Activated T-cell treated with anti-CD3 and anti-CD28 coated beads, Interleukin-2, amount 50 U/mL, for 24 hours (primary cell): ENCODE measurements at regions not wholly inside any gene's neighbourhood (a gene's known extent, or its start where the extent isn't known, plus 50 kb on each side); places are given as distances from the start of the nearest gene placed in this dataset.
"Not testable (repeated sequence)": the region's sequence is repeated elsewhere in the genome, so short reads cannot be mapped to it uniquely, and the experiment has no call there.

Experiments used
- DNase-seq: peaks from one replicate; pipeline ENCODE4 v3.0.0-alpha.2; 2020
- H3K27ac Mint-ChIP-seq: 2 replicates; pipeline ENCODE4 v1.8.0; 2020; ENCODE audit warnings: mild to moderate bottlenecking, mixed read lengths
- H3K27me3 Mint-ChIP-seq: 2 replicates; pipeline ENCODE4 v1.8.0; 2020; ENCODE audit warnings: mixed read lengths
- H3K36me3 Mint-ChIP-seq: 2 replicates; pipeline ENCODE4 v1.8.0; 2020; ENCODE audit warnings: low read depth, mixed read lengths
- H3K4me1 Mint-ChIP-seq: 2 replicates; pipeline ENCODE4 v1.8.0; 2020; ENCODE audit warnings: low read depth, mixed read lengths
- H3K4me3 Mint-ChIP-seq: 2 replicates; pipeline ENCODE4 v1.8.0; 2020; ENCODE audit warnings: mild to moderate bottlenecking, moderate library complexity, mixed read lengths
- H3K9me3 Mint-ChIP-seq: 2 replicates; pipeline ENCODE4 v1.8.0; 2020; ENCODE audit warnings: mixed read lengths

DNA sequence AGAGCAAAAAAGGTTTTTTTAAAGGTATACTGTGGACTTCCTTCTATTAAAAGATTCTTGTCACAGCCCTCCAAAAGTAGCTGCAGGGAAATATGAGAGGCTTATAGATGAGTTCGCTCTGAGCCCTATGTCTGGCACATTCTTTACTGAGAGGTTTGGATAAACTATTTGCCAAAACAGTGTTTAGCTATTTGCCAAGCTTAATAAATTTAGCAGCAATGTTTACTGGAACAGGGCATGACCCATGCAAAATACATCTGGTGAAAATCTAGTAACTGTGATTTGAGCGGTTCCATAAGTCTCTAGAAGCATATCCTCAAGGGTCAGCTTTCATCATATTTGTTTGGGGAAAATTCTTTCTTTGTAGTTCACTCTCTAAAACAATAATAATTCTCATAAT lies 1696.7 kb upstream of the PIK3C3 start:
- Mint-ChIP-seq H3K9me3 (peaks cover 27% of the 10 kb centered on the region), H3K27ac (no peak overlapping the region), H3K27me3 (no peaks in the 10 kb centered on the region), H3K4me1 (no peaks in the 10 kb centered on the region), H3K4me3 (no peak overlapping the region), H3K36me3 (no peaks in the 10 kb centered on the region)
- no peak for DNase-seq

DNA sequence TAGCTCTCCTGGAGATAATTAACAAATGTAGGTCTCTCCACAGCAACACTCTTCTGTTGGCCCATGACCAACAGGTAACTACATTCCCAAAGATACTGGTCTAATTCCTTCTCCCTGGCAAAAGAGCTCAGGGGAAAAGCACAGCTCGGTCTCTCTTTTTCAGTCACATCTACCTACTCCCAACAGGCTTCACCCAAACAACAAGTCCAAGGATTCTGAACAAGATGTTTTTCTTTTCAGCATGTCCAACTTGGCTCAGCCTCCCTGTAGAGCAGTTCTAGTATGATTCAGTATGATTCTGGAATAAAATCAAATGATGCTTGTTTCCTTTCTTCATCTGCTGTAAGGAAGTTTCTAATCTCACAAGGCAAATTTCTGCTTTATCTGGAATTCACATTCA lies 1704.8 kb upstream of the PIK3C3 start:
- Mint-ChIP-seq H3K36me3 (no peaks in the 10 kb centered on the region), H3K4me3 (no peak overlapping the region), H3K4me1 (no peaks in the 10 kb centered on the region), H3K27me3 (no peaks in the 10 kb centered on the region), H3K9me3 (peaks cover 18% of the 10 kb centered on the region), H3K27ac (no peak overlapping the region)
- DNase-seq: no peak

DNA sequence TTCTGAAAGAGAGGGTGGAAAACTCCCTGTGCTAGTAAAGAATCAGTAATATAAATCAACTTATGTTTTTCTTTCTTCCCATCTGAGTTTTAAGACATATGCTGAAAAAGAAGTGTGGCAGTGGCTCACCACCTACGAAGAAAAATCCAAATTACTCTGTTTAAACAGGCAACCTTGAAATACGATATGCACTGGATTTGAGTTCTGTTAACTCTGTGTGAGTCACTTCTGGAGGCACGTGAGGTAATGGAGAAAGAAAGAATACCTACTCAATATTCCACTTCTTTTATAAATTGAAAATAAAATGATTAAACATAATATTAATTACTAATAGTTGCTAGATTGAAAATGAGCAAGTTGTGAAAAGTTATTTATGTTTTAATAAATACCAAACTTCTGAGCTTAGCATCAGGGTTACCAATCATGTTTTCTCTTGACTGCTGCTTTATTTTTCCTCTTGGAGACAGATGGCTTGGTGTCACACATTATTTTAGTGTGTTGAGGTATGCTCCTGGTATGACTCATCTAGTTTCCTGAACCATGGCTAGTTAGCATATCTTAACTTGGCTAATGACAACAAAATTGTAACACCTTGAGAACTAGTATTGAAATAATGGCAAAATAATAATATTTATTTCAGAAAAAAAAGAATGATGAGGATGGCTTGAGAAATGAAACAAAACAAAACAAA lies 1705.5 kb upstream of the PIK3C3 start:
- H3K9me3 Mint-ChIP-seq: peaks cover 20% of the 10 kb centered on the region
- H3K4me3 Mint-ChIP-seq: no peak overlapping the region
- no peaks in the 10 kb centered on the region for H3K36me3 Mint-ChIP-seq
- no peak for DNase-seq
- H3K4me1 Mint-ChIP-seq: no peaks in the 10 kb centered on the region
- no peaks in the 10 kb centered on the region for H3K27me3 Mint-ChIP-seq
- no peak overlapping the region for H3K27ac Mint-ChIP-seq

DNA sequence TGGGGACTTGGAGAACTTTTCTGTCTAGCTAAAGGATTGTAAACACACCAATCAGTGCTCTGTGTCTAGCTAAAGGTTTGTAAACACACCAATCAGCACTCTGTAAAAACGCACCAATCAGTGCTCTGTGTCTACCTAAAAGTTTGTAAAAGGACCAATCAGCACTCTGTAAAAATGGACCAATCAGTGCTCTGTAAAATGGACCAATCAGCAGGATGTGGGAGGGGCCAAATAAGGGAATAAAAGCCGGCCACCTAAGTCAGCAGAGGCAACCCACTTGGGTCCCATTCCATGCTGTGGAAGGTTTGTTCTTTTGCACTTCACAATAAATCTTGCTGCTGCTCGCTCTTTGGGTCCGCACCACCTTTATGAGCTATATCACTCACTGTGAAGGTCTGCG lies 1709.4 kb upstream of the PIK3C3 start:
- not testable (repeated sequence) for H3K36me3 Mint-ChIP-seq, H3K4me1 Mint-ChIP-seq, H3K27me3 Mint-ChIP-seq, H3K27ac Mint-ChIP-seq, DNase-seq, H3K4me3 Mint-ChIP-seq
- peaks cover 11% of the 10 kb centered on the region for H3K9me3 Mint-ChIP-seq

DNA sequence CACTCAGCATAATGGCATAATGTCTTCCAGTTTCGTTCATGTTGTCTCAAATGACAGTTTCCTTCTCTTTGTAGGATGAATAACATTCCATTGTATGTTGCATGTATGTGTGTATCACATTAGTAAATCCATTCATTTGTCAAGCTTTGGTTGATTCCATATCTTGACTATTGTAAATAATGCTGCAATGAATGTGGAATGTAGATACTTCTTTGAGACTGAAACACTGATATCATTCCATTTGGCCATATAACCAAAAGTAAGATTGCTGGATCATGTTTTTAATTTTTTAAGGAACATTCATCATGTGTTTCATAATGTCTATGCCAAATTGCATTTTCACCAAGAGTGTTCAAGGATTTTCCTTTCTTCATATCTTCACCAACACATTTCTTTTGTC lies 1711.4 kb upstream of the PIK3C3 start:
- H3K4me1 Mint-ChIP-seq: no peaks in the 10 kb centered on the region
- no peaks in the 10 kb centered on the region for H3K27me3 Mint-ChIP-seq
- no peak overlapping the region for H3K27ac Mint-ChIP-seq
- peaks cover 15% of the 10 kb centered on the region for H3K9me3 Mint-ChIP-seq
- H3K36me3 Mint-ChIP-seq: no peaks in the 10 kb centered on the region
- no peak overlapping the region for H3K4me3 Mint-ChIP-seq
- no peak for DNase-seq

DNA sequence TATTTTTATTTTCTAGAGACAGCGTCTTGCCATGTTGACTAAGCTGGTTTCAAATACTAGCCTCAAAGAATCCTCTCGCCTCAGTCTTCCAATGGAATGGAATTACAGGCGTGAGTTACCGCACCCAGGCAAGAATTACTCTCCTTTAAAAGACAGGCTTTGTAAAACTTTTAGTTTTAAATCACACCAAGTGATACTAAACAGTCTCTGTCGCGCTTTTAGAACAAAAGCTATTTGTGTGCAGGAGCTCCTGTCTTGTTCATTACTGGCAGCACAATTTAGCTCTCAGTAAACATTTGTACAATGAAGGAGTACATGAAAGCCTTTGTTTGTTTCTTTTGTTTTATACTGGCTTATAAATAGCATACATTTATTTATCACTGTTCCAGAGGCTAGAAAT lies 1719.2 kb upstream of the PIK3C3 start:
- Mint-ChIP-seq H3K27ac (no peak overlapping the region), H3K4me1 (no peaks in the 10 kb centered on the region), H3K36me3 (no peaks in the 10 kb centered on the region), H3K9me3 (peaks cover 14% of the 10 kb centered on the region), H3K27me3 (no peaks in the 10 kb centered on the region), H3K4me3 (no peak overlapping the region)
- no peak for DNase-seq

DNA sequence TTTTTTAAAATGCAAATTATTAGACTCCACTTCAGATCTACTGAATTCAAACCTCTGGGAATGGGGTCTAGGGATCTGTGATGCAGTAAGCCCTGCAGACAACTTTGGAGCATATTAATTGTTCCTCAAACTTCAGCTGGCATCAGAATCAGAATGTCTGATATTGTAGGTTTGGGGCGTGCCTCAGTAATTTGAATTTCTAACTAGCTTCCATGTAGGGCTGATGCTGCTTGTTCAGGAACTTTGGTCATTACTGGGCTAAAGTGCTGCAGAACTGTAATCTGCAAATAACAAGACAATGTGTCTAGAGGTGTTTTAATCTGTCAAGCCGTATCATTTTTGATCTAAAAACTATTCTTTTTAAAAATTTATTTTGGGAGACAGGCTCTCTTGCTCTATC lies 1719.7 kb upstream of the PIK3C3 start:
- H3K36me3 Mint-ChIP-seq: no peaks in the 10 kb centered on the region
- H3K4me1 Mint-ChIP-seq: no peaks in the 10 kb centered on the region
- no peaks in the 10 kb centered on the region for H3K27me3 Mint-ChIP-seq
- no peak overlapping the region for H3K27ac Mint-ChIP-seq
- no peak overlapping the region for H3K4me3 Mint-ChIP-seq
- DNase-seq: no peak
- peaks cover 14% of the 10 kb centered on the region for H3K9me3 Mint-ChIP-seq

DNA sequence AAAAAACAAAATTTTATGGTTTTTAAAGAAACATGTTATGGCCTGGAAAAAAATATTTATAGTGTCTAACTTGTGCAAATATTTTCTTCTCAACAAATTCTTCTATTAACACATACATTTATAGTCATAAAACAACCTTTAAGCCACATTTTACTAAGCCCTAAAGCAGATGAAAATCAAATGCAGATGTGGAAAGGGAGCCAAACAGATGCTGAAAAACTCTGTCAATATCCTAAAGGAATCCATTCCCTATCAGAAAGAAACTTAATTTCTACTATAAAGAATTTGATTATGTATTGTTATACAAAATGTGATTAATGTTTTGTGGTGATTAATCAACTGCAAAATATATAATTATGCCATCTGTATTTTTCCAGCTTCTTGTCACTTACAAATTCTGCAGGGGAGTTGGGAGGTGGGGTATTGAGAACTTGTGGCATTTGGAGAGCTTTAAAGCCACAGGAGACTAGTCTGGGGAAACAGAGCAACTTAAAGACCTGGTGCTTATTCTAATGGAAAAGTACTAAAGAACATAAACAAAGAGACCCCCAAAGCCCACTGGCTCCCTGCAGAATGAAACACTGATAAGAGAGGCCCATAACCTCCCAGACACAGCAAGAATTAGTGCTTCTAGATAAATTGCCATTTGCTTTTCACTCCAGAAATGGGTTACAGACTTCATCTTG lies 1721.0 kb upstream of the PIK3C3 start:
- no peaks in the 10 kb centered on the region for H3K36me3 Mint-ChIP-seq
- H3K27ac Mint-ChIP-seq: no peak overlapping the region
- no peaks in the 10 kb centered on the region for H3K27me3 Mint-ChIP-seq
- H3K4me3 Mint-ChIP-seq: no peak overlapping the region
- H3K9me3 Mint-ChIP-seq: peaks cover 15% of the 10 kb centered on the region
- DNase-seq: no peak
- no peaks in the 10 kb centered on the region for H3K4me1 Mint-ChIP-seq

DNA sequence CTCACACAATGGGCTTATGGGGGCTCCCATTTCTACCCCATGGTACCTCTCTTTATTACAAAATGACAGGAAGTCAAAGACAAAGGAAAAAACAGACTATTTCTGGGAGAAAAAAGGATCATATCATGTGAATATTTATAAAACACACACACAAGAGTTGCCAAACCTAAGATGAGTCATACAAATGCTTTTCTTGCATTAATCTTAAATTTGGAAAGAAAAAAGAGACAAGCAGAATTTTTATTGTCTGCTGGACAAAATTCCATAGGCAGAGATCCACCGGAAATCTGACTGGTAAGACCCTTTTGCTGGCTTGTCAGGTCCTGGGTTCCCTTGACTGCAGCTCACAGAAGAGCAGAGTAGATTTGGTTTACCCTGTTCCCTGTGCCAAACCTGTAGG lies 1732.3 kb upstream of the PIK3C3 start:
- no peak overlapping the region for H3K4me3 Mint-ChIP-seq
- no peak for DNase-seq

DNA sequence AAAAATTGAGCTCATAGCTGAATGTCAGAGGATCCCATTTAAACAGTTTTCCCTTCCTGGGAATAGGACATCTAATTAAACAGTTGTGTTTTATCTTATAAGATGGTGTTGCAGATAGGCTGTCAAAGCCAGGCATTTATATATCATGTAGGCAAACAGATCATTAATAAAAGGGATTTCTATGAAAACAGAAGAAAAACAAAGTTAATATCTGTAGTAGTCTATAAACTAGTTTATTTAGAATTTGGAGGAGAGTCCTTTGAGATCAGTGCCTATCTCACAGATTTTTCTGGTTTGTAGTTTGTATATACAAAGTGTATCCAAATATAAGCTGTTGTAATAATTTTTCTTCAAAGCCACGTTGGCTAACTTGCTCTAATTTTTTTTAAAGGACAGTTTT lies 1738.2 kb upstream of the PIK3C3 start:
- H3K9me3 Mint-ChIP-seq: peaks cover 9% of the 10 kb centered on the region
- H3K4me1 Mint-ChIP-seq: no peaks in the 10 kb centered on the region
- no peaks in the 10 kb centered on the region for H3K36me3 Mint-ChIP-seq
- no peaks in the 10 kb centered on the region for H3K27me3 Mint-ChIP-seq
- H3K4me3 Mint-ChIP-seq: no peak overlapping the region
- no peak overlapping the region for H3K27ac Mint-ChIP-seq
- no peak for DNase-seq

More for the DNA sequence above, 1732.3 kb upstream of the PIK3C3 start:
- Mint-ChIP-seq H3K9me3 (peaks cover 15% of the 10 kb centered on the region), H3K27ac (no peak overlapping the region), H3K27me3 (no peaks in the 10 kb centered on the region), H3K4me1 (no peaks in the 10 kb centered on the region), H3K36me3 (no peaks in the 10 kb centered on the region)

DNA sequence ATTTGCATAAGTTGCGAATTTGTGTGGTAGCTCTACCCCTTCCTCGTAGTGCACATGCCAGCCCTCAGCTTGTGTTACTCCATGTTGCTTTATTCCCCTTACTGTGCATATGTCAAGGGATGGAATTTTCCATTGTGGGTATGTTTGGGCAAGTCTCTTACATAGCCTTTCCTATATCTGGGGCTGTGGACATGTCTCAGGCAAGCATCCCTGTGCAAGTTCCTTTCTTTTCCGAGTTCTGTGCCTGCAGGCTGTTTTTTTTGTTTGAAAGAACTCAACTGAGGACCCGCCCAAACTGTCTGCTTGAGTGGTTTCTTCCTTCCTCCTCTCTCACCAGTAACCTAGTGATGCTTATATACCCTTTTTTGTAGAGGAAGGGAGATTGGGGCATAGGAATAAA lies 1739.1 kb upstream of the PIK3C3 start:
- Mint-ChIP-seq H3K4me3 (no peak overlapping the region), H3K4me1 (no peaks in the 10 kb centered on the region), H3K27me3 (no peaks in the 10 kb centered on the region), H3K36me3 (no peaks in the 10 kb centered on the region), H3K27ac (no peak overlapping the region), H3K9me3 (peaks cover 9% of the 10 kb centered on the region)
- DNase-seq: no peak

DNA sequence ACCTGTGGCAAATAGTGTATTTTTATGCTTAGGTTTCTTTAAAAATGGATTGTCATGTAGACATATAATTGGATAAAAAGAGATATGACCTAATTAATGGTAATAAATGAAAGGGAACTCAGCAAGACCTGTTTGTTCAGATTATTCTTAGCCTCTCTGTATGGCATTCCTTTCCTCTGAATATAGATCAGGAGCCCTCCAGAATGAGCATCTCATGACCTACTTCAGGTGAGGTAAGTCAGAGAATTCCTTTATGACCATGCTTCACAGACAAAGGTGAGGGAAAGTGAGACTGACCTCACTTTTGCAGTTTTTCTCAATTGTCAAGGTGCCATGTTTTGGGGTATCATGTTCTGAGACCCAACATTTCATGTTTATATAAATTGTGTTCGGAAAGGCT lies 1744.3 kb upstream of the PIK3C3 start:
- no peak for DNase-seq
- H3K9me3 Mint-ChIP-seq: peaks cover 22% of the 10 kb centered on the region

DNA sequence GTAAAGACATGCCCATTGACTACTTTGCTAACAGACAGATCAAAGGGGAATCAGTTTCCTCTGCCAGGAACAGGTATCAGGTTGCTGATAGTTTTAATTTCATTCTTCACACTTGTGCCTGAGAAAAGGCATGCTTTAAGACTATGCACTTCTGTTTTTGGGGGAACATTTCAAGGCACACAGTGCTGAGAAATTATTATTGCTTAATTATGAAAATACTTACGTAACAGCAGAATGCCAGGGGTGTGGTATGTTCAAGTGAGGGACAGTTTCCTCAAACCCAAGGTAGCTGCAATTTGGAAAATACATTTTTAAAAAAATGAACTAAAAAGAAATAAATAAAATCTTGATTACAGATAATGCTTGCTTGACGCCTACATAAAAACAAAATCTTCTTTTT lies 1746.1 kb upstream of the PIK3C3 start:
- no peaks in the 10 kb centered on the region for H3K27me3 Mint-ChIP-seq
- no peak for DNase-seq

More for the DNA sequence above, 1744.3 kb upstream of the PIK3C3 start:
- H3K36me3 Mint-ChIP-seq: no peaks in the 10 kb centered on the region
- no peaks in the 10 kb centered on the region for H3K4me1 Mint-ChIP-seq
- no peaks in the 10 kb centered on the region for H3K27me3 Mint-ChIP-seq
- no peak overlapping the region for H3K27ac Mint-ChIP-seq
- no peak overlapping the region for H3K4me3 Mint-ChIP-seq

DNA sequence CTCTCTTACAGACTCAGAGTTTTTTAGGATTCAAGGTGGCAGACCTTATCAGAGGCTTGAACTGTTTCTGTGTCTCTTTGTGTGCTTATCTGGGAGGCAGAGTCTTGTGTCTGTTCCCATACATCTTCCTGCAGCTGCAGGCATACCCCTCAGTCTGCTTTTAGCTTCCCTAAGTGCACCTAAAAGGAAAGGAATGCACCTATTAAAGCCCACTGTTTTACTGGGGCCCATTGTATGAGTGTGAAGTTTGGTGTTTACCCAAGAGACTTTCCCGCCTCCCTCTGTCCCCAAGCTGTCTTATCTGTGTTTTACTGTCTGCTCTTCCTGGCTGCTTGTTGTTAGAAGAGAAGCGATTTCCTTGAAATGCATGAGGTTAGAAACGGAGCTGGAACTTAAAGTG lies 1757.3 kb upstream of the PIK3C3 start:
- H3K36me3 Mint-ChIP-seq: no peaks in the 10 kb centered on the region
- no peaks in the 10 kb centered on the region for H3K27me3 Mint-ChIP-seq
- no peaks in the 10 kb centered on the region for H3K4me1 Mint-ChIP-seq
- no peak overlapping the region for H3K4me3 Mint-ChIP-seq
- DNase-seq: no peak
- peaks cover 8% of the 10 kb centered on the region for H3K9me3 Mint-ChIP-seq
- no peak overlapping the region for H3K27ac Mint-ChIP-seq

More for the DNA sequence above, 1746.1 kb upstream of the PIK3C3 start:
- Mint-ChIP-seq H3K9me3 (peaks cover 28% of the 10 kb centered on the region), H3K36me3 (no peaks in the 10 kb centered on the region), H3K27ac (no peak overlapping the region), H3K4me1 (no peaks in the 10 kb centered on the region), H3K4me3 (no peak overlapping the region)

DNA sequence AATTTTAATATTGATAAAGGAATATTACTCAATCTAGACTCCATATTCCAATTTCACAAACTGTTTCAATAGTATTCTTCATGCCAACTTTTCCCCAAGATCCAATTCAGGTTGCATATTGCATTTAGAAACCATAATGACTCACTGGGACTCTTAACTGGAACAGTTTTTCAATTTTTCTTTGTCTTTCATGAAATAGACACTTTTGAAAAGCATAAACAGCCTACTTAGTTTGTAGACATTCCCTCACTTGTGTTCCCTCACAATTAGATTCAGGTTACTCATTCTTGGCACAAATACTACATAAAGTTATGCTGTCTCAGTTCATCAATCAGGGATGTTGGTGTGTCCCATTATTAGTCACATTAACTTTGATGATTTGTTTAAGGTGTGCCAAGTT lies 1768.4 kb upstream of the PIK3C3 start:
- Mint-ChIP-seq H3K4me3 (no peak overlapping the region), H3K27me3 (no peaks in the 10 kb centered on the region), H3K4me1 (no peaks in the 10 kb centered on the region), H3K36me3 (no peaks in the 10 kb centered on the region), H3K9me3 (peaks cover 10% of the 10 kb centered on the region), H3K27ac (no peak overlapping the region)
- DNase-seq: no peak
